HUES48 (cell line): ENCODE measurements at regions not wholly inside any gene's neighbourhood (a gene's known extent, or its start where the extent isn't known, plus 50 kb on each side); places are given as distances from the start of the nearest gene placed in this dataset.

ENCODE experiments used
- H3K27ac ChIP-seq: one replicate; pipeline ENCODE4 v1.7.0; 2013; ENCODE audit warnings: low read depth, low read length, inconsistent platforms
- H3K27me3 ChIP-seq: 2 replicates; pipeline ENCODE4 v1.6.1; 2013; ENCODE audit warnings: mild to moderate bottlenecking, low read length; ENCODE audit not compliant: control insufficient read depth, insufficient read depth
- H3K36me3 ChIP-seq: 2 replicates; pipeline ENCODE4 v1.6.1; 2013; ENCODE audit warnings: low read length; ENCODE audit not compliant: control insufficient read depth, insufficient read depth
- H3K4me1 ChIP-seq: 2 replicates; pipeline ENCODE4 v1.6.1; 2013; ENCODE audit warnings: mild to moderate bottlenecking, low read length; ENCODE audit not compliant: control insufficient read depth, insufficient read depth
- H3K4me3 ChIP-seq: 2 replicates; pipeline ENCODE4 v1.5.1; 2013; ENCODE audit warnings: mild to moderate bottlenecking, low read depth, low read length
- H3K9ac ChIP-seq: 2 replicates; pipeline ENCODE4 v1.6.1; 2013; ENCODE audit warnings: mild to moderate bottlenecking, low read depth, low read length, moderate library complexity
- H3K9me3 ChIP-seq: 2 replicates; pipeline ENCODE4 v1.6.1; 2013; ENCODE audit warnings: low read length; ENCODE audit not compliant: control insufficient read depth, insufficient read depth

DNA sequence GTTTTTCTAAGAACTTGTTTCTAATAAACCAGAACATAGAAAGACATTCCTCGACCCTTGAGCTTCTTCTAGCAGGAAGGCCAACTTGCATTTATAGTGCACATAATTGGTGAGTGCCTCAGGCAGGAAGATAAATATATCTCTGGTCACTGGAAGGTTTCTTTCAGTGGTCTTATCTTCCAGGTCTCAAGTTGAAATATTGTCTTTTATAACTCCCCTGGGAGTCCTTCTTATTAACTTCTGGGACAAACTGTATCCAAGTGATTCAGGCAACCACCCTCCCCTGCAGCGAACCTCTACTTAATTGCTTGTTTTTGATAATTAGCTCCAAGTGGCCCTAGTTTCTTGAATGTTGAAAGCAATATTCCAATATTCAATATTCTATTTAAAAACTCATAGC lies 346.8 kb upstream of the GOLIM4 start:
- Histone ChIP-seq H3K36me3 (no peaks in the 10 kb centered on the region), H3K27ac (no peak overlapping the region), H3K9me3 (no peaks in the 10 kb centered on the region), H3K4me3 (no peak overlapping the region), H3K9ac (no peak overlapping the region), H3K4me1 (peaks cover 7% of the 10 kb centered on the region), H3K27me3 (no peaks in the 10 kb centered on the region)

DNA sequence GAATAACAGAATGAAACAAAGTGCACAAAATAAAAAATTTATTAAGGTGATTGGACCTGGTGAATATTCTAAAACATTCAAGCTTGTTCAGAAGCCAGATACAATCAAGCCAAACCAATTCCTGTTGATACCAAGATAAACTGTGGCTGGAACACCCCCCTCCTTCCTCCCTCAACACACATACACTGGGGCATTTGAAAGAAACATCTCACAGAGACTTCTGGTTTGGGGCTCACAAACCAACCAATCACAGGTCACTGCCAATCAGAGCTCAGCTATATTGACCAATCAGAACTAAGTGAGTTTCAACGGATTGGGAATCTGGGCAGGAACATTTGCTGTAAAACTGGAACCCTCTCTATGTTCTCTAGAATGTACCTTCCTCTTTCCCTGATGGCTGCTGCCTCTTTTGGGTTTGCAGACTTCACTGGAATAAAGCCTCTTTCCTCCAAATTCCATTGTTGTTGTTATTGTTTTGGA lies 340.6 kb upstream of the GOLIM4 start:
- Histone ChIP-seq H3K36me3 (no peaks in the 10 kb centered on the region), H3K9me3 (no peaks in the 10 kb centered on the region), H3K4me1 (no peaks in the 10 kb centered on the region), H3K27ac (no peak overlapping the region), H3K27me3 (no peaks in the 10 kb centered on the region), H3K9ac (no peak overlapping the region), H3K4me3 (no peak overlapping the region)

DNA sequence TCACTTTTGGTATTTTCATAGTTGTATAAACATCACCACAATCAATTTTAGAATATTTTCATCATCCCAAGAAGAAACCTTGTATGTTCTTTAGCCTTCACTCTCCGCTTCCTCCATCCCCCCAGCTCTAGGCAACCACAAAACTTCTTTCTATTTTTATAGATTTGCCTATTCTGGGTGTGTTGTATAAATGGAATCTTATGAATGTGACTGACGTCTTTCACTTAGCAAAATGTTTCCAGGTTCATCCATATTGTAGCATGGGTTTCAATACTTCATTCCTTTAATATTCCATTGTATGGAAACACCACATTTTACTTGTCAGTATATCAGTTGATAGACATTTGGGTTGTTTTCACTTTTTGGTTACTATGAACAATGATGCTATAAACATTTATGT lies 335.8 kb upstream of the GOLIM4 start:
- H3K4me3 ChIP-seq = no peak overlapping the region
- no peaks in the 10 kb centered on the region for H3K36me3 ChIP-seq
- no peaks in the 10 kb centered on the region for H3K27me3 ChIP-seq
- no peaks in the 10 kb centered on the region for H3K9me3 ChIP-seq
- no peak overlapping the region for H3K27ac ChIP-seq
- H3K9ac ChIP-seq = no peak overlapping the region
- peaks cover 6% of the 10 kb centered on the region; the same call in 1 of the 2 replicates for H3K4me1 ChIP-seq

DNA sequence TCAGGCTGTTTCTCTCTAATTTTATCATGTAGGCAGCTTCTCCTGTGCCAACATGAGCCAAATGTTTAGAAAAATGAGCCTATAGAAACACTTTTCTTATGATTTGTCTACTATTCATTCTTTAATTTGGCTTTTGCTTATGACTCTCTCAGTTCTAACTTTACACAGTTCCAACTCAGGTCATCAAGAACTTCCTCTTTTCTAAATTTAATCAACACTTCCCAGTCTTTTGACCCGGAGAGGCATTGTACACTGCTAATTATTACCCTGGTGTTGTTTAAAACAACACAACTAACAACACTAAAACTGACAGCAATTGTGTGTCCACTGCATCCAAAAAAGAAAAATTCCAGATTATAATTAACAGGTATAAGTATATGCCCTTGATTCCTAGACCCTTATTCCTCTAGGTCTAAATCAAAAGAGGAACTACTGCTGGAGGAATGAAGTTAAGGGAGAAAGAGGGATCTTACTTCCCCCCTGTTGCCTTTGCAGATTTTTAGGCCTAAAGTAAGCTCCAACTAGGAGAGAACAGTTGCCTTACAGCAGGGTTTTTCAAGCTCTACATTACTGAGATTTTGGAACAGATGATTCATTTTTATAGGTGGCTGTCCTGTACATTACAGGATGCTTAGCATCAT lies 332.2 kb upstream of the GOLIM4 start:
- no peak overlapping the region for H3K27ac ChIP-seq
- no peak overlapping the region for H3K9ac ChIP-seq
- H3K4me1 ChIP-seq = peaks cover 6% of the 10 kb centered on the region; the same call in 1 of the 2 replicates
- H3K9me3 ChIP-seq = no peaks in the 10 kb centered on the region
- no peak overlapping the region for H3K4me3 ChIP-seq
- no peaks in the 10 kb centered on the region for H3K36me3 ChIP-seq
- H3K27me3 ChIP-seq = no peaks in the 10 kb centered on the region

DNA sequence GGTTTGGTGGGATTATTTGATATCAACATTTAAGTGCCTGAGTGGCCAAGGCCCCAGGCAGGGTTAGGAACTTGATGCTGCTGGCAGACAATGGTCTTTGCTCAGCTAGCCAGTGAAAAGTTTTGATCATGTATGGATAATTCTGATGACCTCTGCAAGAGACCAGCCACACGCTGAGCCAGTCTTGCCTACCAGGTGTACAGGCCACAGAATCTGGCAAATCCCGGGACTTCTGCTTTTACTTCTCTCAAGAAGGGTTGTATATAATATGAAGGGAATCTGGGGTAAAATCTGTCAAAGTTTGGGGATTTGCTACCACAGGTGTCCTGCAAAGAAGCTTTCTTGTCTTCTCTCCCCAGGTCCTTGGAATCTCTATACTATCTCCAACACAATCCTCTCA lies 331.4 kb upstream of the GOLIM4 start:
- Histone ChIP-seq H3K4me3 (no peak overlapping the region), H3K4me1 (peaks cover 6% of the 10 kb centered on the region; the same call in 1 of the 2 replicates), H3K9ac (no peak overlapping the region), H3K9me3 (no peaks in the 10 kb centered on the region), H3K36me3 (no peaks in the 10 kb centered on the region), H3K27ac (no peak overlapping the region), H3K27me3 (no peaks in the 10 kb centered on the region)

DNA sequence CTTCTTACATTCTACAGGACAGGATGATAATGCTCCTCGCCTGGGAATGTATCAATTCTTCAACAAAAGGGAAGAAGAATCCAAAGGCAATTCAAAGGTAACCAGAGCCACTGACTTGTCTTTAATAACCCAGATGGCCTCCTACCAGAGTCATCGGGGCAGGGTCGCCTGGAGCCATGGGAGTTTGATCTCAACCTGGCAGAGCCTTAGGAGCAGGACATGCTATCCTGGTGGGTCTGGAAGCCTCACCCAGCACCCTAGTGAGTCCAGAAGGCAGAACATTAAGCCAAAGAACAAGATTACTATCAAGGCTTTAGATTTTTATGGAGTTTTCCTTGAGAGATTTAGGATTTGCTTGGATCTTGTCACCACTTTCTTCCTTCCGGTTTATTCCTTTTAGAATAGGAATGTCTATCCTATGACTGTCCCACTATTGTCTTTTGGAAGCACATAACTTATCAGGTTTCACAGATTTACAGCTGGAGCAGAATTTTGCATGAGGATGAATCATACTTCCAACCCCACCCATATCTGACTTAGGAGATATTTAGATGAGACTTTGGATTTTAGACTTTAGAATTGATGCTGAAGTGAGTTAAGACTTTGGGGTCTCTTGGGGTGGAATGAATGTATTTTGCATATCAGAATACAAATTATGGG lies 330.3 kb upstream of the GOLIM4 start:
- Histone ChIP-seq H3K36me3 (no peaks in the 10 kb centered on the region), H3K27ac (no peak overlapping the region), H3K4me1 (peaks cover 6% of the 10 kb centered on the region; the same call in 1 of the 2 replicates), H3K9me3 (no peaks in the 10 kb centered on the region), H3K9ac (no peak overlapping the region), H3K27me3 (no peaks in the 10 kb centered on the region), H3K4me3 (no peak overlapping the region)

DNA sequence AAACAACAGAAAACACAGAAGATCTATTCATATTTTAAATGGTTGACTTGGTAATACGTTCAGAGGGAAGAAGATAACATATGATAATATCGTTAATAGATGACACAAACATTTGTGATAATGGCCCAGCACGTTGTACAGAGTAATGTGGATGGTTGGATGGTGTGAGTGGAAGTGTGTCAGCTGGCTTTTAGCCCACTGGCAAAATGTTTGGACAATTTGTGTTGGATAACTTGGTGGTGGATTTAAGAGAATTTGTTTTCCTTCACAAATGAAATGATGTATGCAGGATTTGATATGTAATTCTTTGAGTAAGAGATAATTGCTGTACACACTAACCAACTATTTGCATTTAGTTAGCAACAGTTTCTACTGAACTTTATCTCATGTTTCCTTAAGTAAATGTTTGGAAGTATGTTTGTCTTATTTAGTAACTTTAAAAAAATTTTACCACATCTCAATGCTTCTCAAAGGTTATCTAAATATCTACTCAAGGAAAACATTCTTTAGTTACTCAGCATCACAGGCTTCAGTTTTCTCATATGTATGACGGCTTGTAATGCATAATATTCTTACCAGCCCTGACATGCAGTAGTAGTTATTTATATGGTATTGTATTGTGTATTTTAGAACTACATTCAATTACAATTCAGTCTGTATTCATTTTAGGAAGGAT lies 328.5 kb upstream of the GOLIM4 start:
- Histone ChIP-seq H3K36me3 (no peaks in the 10 kb centered on the region), H3K9ac (no peak overlapping the region), H3K9me3 (no peaks in the 10 kb centered on the region), H3K4me3 (no peak overlapping the region), H3K27ac (no peak overlapping the region), H3K27me3 (no peaks in the 10 kb centered on the region), H3K4me1 (peaks cover 6% of the 10 kb centered on the region; the same call in 1 of the 2 replicates)

DNA sequence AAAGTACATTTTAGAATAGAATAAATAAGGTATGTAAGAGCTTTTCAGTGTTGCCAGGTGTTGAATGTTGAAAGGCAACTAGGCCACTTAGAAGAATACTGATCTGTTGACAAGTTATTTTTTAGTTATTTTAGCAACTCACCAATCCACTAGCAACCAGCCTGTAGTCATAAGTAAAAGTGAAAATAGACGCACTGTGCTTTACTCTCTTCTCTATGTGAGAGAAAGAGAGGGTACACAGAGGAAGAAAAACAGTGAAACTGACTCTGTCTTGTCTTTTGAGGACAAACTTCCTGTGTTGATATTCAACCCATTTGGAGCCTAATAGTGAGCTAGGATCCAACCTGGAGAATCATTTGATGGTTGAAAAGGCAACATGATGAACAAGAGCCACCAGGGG lies 327.1 kb upstream of the GOLIM4 start:
- Histone ChIP-seq H3K36me3 (no peaks in the 10 kb centered on the region), H3K4me1 (peaks cover 10% of the 10 kb centered on the region), H3K27me3 (no peaks in the 10 kb centered on the region), H3K4me3 (no peak overlapping the region), H3K9ac (no peak overlapping the region), H3K27ac (no peak overlapping the region), H3K9me3 (no peaks in the 10 kb centered on the region)

DNA sequence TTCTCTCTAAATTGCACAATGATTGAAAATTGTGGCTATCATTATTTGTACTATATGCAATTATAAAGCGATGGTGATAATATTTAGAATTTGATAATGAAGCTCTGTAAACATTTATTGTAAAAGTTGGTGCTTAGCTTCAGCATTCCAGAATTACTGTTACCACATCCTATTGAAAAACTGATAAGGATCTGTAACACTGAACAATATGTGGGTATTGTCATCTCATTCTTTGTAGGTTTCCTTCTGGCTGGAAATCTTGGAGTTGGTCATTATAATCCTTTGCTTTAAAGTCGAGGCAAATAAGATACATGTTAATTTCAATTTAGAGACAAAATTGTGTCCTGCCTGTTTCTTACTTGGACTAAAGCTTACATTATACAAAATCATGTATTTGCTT lies 323.4 kb upstream of the GOLIM4 start:
- Histone ChIP-seq H3K9me3 (no peaks in the 10 kb centered on the region), H3K9ac (no peak overlapping the region), H3K4me3 (no peak overlapping the region), H3K4me1 (peaks cover 22% of the 10 kb centered on the region), H3K36me3 (no peaks in the 10 kb centered on the region), H3K27ac (no peak overlapping the region), H3K27me3 (no peaks in the 10 kb centered on the region)

DNA sequence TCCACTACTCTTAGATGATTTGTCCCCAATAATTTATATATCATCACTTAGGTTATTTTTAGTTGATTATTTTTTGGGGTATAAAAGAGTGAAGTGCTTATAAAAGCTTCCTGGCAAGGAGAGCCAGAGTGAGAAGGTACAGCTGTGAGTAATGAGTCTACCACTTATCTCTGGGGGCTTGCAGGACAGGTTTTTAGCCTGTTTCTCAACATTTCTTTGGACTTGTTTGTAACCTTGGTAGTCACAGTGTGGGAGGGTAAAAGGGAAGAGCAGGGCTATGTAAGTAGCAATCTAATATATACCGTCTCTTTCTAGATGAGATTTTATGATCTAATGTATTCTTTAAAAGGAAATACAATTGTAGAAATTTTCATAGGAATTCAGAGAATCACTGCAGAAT lies 321.3 kb upstream of the GOLIM4 start:
- Histone ChIP-seq H3K9me3 (no peaks in the 10 kb centered on the region), H3K36me3 (no peaks in the 10 kb centered on the region), H3K27me3 (no peaks in the 10 kb centered on the region), H3K27ac (no peak overlapping the region), H3K4me3 (no peak overlapping the region), H3K4me1 (peaks cover 22% of the 10 kb centered on the region), H3K9ac (no peak overlapping the region)

DNA sequence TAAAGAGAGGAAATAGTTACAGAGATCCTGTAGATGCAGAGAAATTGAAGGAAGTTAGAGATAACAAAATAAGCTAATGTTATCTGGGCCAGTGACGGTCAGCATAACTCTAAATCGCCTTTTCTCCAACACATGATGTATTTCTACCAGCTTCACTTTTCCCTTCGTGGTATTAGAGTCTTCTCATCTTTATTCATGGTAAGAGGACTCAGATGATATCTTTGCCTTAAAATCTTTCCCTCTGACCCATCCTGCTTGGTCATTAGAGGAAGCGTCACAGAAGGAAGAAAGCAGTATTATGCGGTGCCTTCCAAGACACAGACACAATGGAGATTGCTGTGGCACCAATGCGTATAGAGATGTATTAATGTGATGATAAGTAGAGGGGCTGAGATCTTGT lies 320.7 kb upstream of the GOLIM4 start:
- H3K27me3 ChIP-seq = no peaks in the 10 kb centered on the region
- H3K36me3 ChIP-seq = no peaks in the 10 kb centered on the region
- H3K9me3 ChIP-seq = no peaks in the 10 kb centered on the region
- H3K27ac ChIP-seq = no peak overlapping the region
- no peak overlapping the region for H3K4me3 ChIP-seq
- peaks cover 22% of the 10 kb centered on the region for H3K4me1 ChIP-seq
- no peak overlapping the region for H3K9ac ChIP-seq
